T-helper 1 cell treated with Interleukin-12 subunit alpha and Interleukin-12 subunit beta and Interleukin-4 antibody, amounts not matched to agents 30 μg/mL and 1 μg/mL, for 36 hours (primary cell): ENCODE measurements at regions not wholly inside any gene's neighbourhood (a gene's known extent, or its start where the extent isn't known, plus 50 kb on each side); places are given as distances from the start of the nearest gene placed in this dataset.

Experiments used
- H3K27ac Mint-ChIP-seq: one replicate; pipeline ENCODE4 v1.8.0; 2021; ENCODE audit warnings: mild to moderate bottlenecking, mixed read lengths
- H3K27me3 Mint-ChIP-seq: one replicate; pipeline ENCODE4 v1.8.0; 2021; ENCODE audit warnings: low read depth, mixed read lengths
- H3K36me3 Mint-ChIP-seq: one replicate; pipeline ENCODE4 v1.8.0; 2021; ENCODE audit warnings: low read depth, mixed read lengths
- H3K4me1 Mint-ChIP-seq: one replicate; pipeline ENCODE4 v1.8.0; 2021; ENCODE audit warnings: low read depth, mixed read lengths
- H3K4me3 Mint-ChIP-seq: one replicate; pipeline ENCODE4 v1.8.0; 2021; ENCODE audit warnings: mild to moderate bottlenecking, moderate library complexity, mixed read lengths
- H3K9me3 Mint-ChIP-seq: one replicate; pipeline ENCODE4 v1.8.0; 2021; ENCODE audit warnings: mixed read lengths

DNA sequence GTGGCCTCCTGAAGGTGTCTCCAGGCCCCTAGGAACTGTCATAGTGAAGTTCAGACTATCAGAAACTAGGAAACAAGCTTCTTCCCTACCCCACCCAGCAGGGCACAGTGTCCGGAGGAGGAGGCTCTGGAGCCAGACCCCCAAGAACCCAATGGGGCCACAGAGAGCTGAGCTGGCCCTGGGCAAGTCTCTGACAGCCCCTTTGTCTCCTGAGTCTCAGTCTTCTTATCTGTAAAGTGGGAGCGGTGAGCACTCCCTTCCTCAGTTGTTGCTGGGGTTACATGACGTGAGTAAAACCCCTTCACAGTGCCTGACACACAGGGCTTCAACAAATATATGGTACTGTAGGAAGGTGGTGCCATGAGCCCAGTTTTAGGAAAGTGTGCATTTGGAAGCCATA, 675.8 kb downstream of the MATN1 start:
- Mint-ChIP-seq H3K36me3 (no peaks in the 10 kb centered on the region), H3K27ac (no peak overlapping the region), H3K9me3 (no peaks in the 10 kb centered on the region), H3K4me3 (no peak overlapping the region), H3K27me3 (no peaks in the 10 kb centered on the region), H3K4me1 (no peaks in the 10 kb centered on the region)

DNA sequence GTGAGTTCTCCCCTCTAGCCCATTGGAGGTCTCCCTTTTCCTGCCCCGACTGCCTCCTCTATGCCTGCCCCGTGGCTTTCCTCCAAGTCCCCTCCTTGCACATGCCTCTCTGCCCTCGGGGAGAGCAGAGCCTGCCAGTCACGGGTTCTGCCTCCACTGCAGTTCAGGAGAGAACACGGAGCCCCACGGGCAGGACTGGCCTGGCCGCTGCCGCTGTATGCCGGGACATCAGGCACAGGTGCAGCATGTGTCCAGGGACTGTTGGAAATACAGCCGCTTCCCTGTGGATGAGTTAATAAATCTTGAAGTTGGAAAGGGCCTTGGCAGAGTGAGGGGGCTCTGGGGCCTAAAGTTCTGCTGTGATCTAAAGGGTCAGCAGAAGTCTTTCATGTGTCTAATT, 676.6 kb downstream of the MATN1 start:
- Mint-ChIP-seq H3K36me3 (no peaks in the 10 kb centered on the region), H3K4me3 (no peak overlapping the region), H3K9me3 (no peaks in the 10 kb centered on the region), H3K27ac (no peak overlapping the region), H3K27me3 (no peaks in the 10 kb centered on the region), H3K4me1 (no peaks in the 10 kb centered on the region)

DNA sequence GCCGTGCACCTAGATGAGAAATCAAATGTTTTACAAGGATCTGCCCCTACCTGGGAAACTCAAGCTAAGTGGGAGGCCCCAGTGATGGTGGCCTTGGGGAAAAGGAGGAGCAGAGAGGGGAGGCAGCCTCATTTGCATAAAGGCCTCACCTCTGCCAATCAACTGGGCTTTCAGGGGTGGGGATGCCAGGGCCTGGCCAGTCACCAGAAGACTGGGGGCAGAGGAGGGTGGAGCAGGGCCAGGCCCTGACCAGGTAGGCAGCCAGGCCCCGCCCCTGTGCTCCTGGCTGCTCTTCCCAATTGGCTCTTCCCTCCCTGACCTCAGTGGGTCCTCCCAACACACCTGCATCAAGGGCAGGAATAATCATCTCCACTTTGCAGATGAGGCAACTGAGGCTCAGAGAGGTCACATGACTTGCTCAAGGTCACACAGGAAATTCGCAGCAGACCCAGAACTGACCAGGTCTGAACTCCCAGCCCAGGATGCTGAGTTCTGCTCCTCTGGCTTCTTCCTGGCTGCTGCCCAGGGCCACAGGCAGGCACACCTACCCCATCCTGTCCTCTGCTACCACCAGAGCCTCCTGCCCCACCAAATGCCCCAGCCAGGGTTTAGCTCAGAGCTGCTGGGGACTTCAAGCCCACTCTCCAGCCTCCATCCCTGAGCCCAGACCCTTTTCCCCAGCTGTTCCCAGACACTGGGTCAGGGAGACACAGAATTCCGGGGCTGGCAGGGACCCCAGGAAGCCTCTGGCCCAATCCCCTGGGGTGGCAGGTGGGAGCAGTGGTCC, 677.9 kb downstream of the MATN1 start:
- H3K36me3 Mint-ChIP-seq, result no peaks in the 10 kb centered on the region
- H3K27me3 Mint-ChIP-seq, result no peaks in the 10 kb centered on the region
- no peak overlapping the region for H3K27ac Mint-ChIP-seq
- H3K9me3 Mint-ChIP-seq, result no peaks in the 10 kb centered on the region
- H3K4me1 Mint-ChIP-seq, result no peaks in the 10 kb centered on the region
- no peak overlapping the region for H3K4me3 Mint-ChIP-seq

DNA sequence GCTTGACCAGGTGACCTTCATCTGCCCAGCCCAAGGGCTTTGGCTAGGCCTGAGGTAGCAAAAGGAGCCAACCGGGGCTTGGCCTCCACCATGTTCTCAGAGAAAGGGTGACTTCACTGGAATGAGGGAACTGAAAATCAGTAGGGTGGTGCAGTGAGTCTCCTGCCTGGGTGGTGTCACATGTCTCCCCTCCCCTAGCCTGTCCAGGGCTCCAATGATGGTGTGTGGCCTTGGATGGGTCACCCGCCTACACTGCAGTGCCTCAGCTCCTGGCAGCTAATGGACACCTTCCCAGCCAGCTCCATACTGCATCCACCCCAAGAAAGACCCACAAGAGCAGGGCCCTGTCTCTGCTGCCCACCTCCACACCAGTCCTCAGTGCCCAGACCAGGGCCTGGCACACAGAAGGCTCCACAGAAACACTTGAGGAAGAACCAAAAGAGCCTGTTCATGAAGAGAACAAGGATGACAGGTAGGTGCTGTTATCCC, 678.7 kb downstream of the MATN1 start:
- Mint-ChIP-seq H3K4me1 (no peaks in the 10 kb centered on the region), H3K27me3 (no peaks in the 10 kb centered on the region), H3K27ac (no peak overlapping the region), H3K4me3 (no peak overlapping the region), H3K36me3 (no peaks in the 10 kb centered on the region), H3K9me3 (no peaks in the 10 kb centered on the region)

DNA sequence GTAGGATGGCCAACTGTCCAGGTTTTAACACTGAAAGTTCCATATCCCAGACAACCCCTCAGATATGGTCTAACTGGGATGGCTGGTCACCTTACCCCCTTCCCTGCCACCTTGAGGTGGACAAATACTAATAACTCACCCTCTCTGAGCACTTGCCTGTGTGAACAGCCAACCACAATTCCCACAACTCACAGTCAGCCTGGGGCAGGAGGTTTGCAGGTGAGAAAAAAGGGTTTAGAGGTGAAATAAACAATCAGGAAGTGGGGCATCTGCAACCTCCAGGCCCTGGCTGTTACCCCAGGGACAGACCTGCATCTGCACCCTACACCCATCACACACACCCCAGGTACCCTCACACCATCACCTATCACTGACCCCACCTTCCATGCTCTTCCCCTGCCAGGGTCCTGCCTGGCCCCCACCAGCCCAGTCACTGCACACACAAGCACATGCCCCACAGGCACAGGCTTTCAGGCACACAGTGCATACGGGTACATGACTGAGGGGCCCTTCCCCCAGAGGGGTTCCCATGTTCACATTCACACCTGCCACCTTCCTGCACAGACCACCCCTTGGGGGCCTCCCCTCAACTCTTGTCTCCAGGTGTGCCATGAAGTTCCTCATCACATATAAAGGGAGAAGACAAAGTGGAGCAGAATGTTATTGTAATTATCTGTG, 679.5 kb downstream of the MATN1 start:
- H3K36me3 Mint-ChIP-seq, result no peaks in the 10 kb centered on the region
- no peaks in the 10 kb centered on the region for H3K9me3 Mint-ChIP-seq
- no peak overlapping the region for H3K27ac Mint-ChIP-seq
- H3K4me3 Mint-ChIP-seq, result no peak overlapping the region
- no peaks in the 10 kb centered on the region for H3K4me1 Mint-ChIP-seq
- H3K27me3 Mint-ChIP-seq, result no peaks in the 10 kb centered on the region

DNA sequence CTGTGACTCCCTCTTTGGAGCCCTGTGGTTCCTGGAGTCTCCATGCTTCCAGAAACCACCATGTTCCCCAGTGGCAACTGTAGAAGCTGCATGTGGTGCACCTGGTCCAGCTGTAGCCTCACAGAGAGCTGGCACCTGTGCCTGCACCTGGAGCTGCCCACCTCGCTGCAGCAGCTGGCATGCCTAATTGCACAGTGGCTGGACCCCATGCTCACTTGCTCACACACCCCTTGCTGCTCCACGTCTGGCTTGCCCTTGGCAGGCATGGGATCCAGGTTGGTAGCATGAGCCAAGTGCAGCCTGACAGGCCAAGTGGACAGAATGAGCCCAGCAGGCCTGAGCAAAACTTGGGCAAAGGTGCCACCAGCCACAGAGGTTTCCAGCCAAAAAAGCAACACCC, 680.1 kb downstream of the MATN1 start:
- Mint-ChIP-seq H3K36me3 (no peaks in the 10 kb centered on the region), H3K4me1 (no peaks in the 10 kb centered on the region), H3K9me3 (no peaks in the 10 kb centered on the region), H3K4me3 (no peak overlapping the region), H3K27me3 (no peaks in the 10 kb centered on the region), H3K27ac (no peak overlapping the region)

DNA sequence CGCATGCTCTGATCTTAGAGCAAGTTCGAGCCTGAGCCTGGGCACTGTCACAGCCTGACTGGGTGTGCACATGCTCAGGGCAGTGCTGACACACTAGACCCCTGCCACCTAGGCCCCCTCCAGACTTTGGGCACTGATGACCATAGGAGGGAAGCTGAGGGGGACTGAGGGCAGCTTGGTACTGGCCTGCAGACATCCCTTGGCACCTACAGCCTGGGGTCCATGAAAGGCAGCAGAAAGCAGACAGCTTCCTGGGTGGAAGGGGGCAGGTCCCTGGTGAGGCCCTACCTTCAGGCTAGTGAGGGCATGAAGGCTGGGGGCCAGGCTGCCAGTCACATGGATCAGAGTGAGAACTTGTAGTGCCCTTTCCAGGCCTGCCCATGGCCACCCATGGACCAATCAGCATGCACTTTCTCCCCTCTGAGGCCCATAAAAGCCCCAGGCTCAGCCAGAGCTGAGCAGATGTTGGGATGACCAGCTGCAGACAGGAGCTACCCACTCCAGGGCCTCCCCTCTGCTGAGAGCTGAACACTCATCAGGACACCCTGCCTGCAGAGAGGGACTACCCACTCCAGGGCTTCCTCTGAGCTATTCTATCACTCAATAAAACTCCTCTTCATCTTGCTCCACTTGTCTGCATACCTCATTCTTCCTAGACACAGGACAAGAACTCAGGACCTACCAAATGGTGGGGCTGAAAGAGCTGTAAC, 680.8 kb downstream of the MATN1 start:
- H3K36me3 Mint-ChIP-seq, result no peaks in the 10 kb centered on the region

DNA sequence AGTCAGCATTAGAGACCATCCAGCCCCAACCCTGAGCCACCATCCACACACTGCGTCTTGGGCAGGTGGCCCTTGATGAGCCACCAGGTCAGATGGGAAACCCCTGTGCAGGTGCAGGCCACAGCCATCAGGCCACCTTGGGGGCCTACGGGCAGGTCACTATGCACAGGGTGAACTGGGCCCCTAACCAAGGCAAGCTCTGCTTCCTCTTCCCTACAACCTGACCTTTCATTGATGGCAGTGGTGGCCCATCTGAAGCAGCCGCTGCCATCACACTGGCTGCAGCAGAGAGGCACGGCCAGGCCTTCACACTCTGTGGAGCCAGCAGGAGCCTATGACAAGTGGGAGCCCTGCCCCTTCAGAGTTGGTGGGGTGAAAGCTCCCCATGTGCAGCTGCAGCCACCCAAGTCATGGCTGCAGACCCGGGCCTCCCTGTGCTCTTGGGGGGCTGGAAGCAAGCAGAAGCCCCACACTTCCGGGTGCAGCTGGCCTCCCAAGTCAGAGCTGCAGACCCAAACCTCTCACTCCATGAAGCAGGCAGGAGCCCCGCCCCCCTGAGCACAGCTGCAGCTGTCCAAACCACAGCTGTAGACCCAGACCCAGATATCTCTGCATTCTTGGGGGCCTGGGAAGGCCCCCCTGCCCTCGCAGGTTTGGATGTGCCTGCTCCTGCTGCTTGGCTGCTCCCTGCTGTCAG, 681.5 kb downstream of the MATN1 start:
- H3K4me1 Mint-ChIP-seq, result no peaks in the 10 kb centered on the region
- H3K27ac Mint-ChIP-seq, result no peak overlapping the region
- no peak overlapping the region for H3K4me3 Mint-ChIP-seq
- H3K27me3 Mint-ChIP-seq, result no peaks in the 10 kb centered on the region
- no peaks in the 10 kb centered on the region for H3K9me3 Mint-ChIP-seq
- no peaks in the 10 kb centered on the region for H3K36me3 Mint-ChIP-seq

More for the DNA sequence above, 680.8 kb downstream of the MATN1 start:
- Mint-ChIP-seq H3K9me3 (no peaks in the 10 kb centered on the region), H3K4me3 (no peak overlapping the region), H3K4me1 (no peaks in the 10 kb centered on the region), H3K27me3 (no peaks in the 10 kb centered on the region), H3K27ac (no peak overlapping the region)

DNA sequence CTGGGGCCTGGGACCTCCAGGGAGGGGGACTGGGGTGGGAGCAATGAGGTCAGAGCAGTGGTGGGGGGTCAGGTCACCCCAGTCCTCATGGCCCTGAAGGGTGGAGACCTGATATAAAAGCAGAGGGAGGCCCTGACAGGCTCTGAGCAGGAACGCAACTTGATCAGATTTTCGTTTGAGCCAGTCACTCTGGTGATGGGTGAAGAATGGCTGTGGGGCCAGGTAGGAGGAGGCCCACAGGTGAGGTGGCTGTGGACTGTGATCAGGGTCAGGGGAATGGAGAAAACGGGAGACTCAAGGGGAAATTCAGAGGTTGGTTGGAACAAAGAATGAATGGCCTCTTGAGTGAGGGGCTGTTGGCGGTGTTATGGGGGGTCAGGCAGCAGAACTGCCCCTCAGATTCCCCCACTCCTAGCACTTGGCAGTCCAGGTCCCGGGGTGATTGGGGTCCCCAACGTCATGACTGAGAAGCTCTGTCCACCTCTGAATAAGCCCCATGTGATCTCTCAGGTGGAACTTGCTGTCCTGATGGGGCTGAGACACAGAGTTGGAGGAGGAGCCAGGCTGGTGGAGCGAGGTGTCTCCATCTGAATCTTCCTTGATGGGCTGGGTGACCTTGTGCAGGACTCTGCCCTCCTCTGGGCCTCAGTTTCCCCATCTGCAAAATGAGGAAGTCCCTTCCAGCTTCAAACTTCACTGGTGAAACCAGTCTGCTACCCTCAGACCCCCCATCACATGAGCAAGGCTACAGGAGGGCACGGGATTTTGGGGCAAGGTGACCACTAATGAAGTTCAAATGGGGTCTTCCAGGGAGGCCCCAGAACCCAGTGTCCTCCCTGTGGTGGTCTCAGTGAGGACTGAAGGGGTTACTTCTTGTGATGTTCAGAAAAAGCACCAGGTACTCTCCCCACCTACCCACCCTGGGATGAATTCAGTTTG, 683.0 kb downstream of the MATN1 start:
- Mint-ChIP-seq H3K27ac (no peak overlapping the region), H3K27me3 (no peaks in the 10 kb centered on the region), H3K4me1 (no peaks in the 10 kb centered on the region), H3K4me3 (no peak overlapping the region), H3K9me3 (no peaks in the 10 kb centered on the region), H3K36me3 (no peaks in the 10 kb centered on the region)

DNA sequence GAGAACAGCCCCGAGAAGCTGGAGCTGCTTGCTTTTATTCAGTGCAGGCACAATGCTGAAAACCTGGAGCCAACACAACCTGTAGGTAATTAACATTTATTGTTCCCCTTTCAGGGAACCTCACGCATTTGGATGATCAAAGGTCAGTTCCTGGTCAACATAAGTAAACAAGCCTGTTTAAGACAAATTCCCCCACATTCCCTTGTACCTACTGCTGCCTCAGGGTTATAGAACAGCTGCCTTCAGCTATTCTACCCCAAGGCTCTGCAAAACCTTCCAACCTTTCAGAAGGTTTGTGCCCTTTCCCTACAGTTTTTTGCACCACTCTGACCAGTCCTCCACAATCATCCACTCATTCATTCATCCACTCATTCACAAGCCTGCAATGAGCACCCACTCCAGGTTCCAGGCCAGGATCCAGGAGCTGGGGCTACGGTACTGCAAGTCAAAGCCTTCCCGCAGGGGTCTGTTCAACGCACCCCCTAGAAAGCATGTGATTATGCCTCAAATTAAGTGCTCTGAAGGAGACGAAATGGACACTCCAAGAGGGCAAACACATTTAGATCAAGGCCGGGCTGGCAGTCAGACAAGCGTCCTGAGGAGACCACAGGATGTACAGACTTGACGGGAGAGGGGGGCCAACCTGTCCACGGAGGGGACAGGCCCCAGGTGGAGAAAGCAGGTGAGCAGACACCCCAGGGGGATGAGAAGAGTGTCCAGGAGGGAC, 683.9 kb downstream of the MATN1 start:
- Mint-ChIP-seq H3K9me3 (no peaks in the 10 kb centered on the region), H3K36me3 (no peaks in the 10 kb centered on the region), H3K27ac (no peak overlapping the region), H3K27me3 (no peaks in the 10 kb centered on the region), H3K4me3 (no peak overlapping the region), H3K4me1 (no peaks in the 10 kb centered on the region)

DNA sequence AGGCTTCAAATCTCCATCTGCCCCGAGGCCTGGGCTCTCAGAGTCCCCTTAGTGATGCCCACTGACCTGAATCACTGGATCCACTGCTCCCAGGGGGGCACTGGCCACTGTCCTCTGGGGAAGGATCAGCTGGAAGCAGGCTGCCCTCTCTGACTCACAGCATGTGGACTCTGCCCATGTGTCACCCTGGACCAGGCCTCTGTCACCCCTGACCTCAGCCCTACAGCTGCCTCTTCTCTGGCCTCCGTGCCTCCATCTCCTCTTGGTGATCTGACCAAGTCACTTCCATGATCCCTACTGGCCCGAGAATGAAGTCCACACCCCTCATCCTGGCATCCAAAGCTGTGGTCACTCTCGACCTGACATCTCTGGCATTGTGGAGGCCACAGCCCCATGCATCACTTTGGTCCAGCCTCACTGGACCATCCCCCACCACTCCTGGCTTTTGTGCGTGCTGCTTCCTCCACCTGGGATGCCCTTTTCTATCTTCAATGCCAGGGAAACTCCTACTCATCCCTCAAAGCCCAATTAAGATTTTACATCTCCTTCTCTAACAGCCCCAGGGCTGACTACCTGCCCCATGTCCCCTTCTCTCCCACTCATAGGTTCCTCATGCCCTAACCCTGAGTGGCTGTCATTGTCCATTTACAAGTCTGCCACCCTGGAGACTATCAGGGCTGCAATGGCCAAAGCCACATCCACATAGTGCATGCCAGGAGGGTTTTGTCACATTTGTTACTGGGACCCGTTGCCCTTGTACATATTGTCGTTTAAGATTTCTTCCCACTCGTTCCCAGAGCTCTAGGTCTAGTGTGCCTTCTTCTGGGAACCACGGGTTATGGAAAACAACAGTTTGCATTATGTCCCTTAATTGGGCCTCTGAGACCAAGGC, 685.0 kb downstream of the MATN1 start:
- no peaks in the 10 kb centered on the region for H3K27me3 Mint-ChIP-seq
- H3K4me3 Mint-ChIP-seq, result no peak overlapping the region
- H3K36me3 Mint-ChIP-seq, result no peaks in the 10 kb centered on the region
- no peaks in the 10 kb centered on the region for H3K9me3 Mint-ChIP-seq
- H3K4me1 Mint-ChIP-seq, result no peaks in the 10 kb centered on the region
- no peak overlapping the region for H3K27ac Mint-ChIP-seq

DNA sequence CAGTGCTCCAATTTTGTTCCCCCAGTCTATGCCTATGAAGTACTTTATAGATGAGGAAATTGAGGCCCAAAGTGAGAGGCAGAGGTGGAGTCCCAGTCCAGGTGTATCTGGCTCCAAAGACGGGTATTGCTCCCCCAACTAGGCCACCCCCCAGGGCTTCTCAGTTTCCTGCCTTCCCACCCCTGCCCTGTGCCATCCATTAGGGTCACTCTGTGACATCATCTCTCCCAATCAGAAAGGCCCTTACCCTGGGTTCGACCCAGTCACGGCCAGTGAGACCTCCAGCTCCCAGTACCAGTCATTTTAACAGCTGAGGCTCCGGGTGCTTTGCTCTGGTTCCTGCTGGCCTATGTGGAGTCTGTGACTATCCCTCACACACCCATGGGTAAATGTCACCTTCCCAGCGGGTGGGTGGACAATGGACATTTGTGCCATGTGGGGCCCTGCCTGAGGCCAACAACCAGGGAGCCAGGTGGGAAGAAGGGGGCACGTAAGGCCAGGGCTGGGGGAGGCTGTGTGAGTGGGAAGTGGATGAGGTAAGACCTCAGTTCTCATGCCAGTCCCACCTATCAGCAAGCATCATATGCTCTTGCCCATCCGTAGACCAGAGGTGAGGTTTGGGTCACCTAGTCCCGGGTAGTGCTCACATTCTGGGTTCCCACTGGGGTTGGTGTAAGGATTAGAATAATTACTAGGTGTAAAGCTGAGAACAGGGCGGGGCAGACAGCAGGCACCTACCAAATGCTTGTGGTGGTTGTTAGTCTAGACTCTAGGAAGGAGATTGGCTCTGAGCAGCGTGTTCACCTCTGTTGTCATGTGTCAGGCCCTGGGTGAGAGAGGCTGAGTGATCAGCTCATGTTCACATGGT, 685.9 kb downstream of the MATN1 start:
- no peak overlapping the region for H3K4me3 Mint-ChIP-seq
- no peak overlapping the region for H3K27ac Mint-ChIP-seq
- no peaks in the 10 kb centered on the region for H3K36me3 Mint-ChIP-seq
- no peaks in the 10 kb centered on the region for H3K27me3 Mint-ChIP-seq
- H3K9me3 Mint-ChIP-seq, result peaks cover 4% of the 10 kb centered on the region
- no peaks in the 10 kb centered on the region for H3K4me1 Mint-ChIP-seq
